H1 (cell line): ENCODE measurements at regions not wholly inside any gene's neighbourhood (a gene's known extent, or its start where the extent isn't known, plus 50 kb on each side); places are given as distances from the start of the nearest gene placed in this dataset.

Experiments
- CBX5 ChIP-seq: fragments of 300-800, 300-1000 bp; sonication (generic); IDR thresholded peaks from 2 replicates; pipeline ENCODE4 v1.7.1; 2016; ENCODE audit warnings: antibody characterized with exemption, low read length, low read depth
- CHD2 ChIP-seq: IDR thresholded peaks from 2 replicates; pipeline ENCODE4 v1.6.1; 2012; ENCODE audit warnings: low read length, improper control_type of control experiment
- CTBP2 ChIP-seq: IDR thresholded peaks from 2 replicates; pipeline ENCODE4 v1.7.0; 2011; ENCODE audit warnings: borderline replicate concordance, mild to moderate bottlenecking, moderate library complexity, mixed read lengths, low read length; ENCODE audit not compliant: insufficient read depth, insufficient read length
- PHF8 ChIP-seq: fragments of 200-600 bp; sonication (generic); conservative IDR thresholded peaks from 2 replicates; pipeline ENCODE4 v1.7.1; 2012; ENCODE audit warnings: low read depth, mild to moderate bottlenecking, inconsistent platforms, low read length, moderate library complexity
- TEAD4 ChIP-seq: IDR thresholded peaks from 2 replicates; pipeline ENCODE4 v1.6.1; 2012; ENCODE audit warnings: low read depth, low read length, inconsistent platforms, mixed read lengths

DNA sequence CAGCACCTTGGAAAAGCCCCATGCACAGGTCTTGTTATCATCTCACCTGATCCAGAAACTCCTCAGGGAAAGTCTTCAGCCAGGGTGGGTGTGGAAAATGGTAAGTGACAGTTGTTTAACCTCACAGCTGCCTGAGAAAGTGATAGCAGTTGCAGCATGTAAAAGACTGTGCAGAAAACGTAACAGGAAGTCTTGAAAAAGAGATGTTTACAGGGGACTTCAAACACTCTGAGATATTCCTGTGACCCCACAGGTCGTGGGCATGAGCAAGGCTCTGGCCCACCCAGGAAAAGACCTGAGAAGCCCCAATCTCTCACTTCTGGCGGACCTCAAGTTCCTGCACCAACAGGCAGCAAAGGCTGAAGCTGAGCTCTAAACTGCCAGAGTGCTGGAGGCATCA, 826.9 kb downstream of the UQCRFS1 start (continued):
- no peak for TF ChIP-seq CBX5
- TF ChIP-seq TEAD4: no peak
- no peak for TF ChIP-seq CHD2
- TF ChIP-seq PHF8: no peak
- no peak for TF ChIP-seq CTBP2
